NCI-H1436 (cell line): ENCODE measurements at regions not wholly inside any gene's neighbourhood (a gene's known extent, or its start where the extent isn't known, plus 50 kb on each side); places are given as distances from the start of the nearest gene placed in this dataset.
A peak's percentile ranks its signal among the peaks of the same experiment; 100 is the strongest.

ENCODE experiments used
- DNase-seq: peaks from one replicate; lab custom pipeline; 2025; lab: John Stamatoyannopoulos, UW

- no peak for DNase-seq
Observed at GRCh38 chr14:87732562-87732961, 260.4 kb downstream of the GALC start.

GRCh38 chr14:87725318-87725717 lies 267.7 kb downstream of the GALC start:
- no peak for DNase-seq

- no peak for DNase-seq
Observed at GRCh38 chr14:87712396-87713090, 280.4 kb downstream of the GALC start.

GRCh38 chr14:87705439-87705896 lies 287.5 kb downstream of the GALC start:
- DNase-seq = no peak

- no peak for DNase-seq
Observed at GRCh38 chr14:87698481-87698880, 294.5 kb downstream of the GALC start.

- DNase-seq = no peak
Observed at GRCh38 chr14:87696485-87696884, 296.5 kb downstream of the GALC start.

- DNase-seq = no peak
Observed at GRCh38 chr14:87691042-87691881, 301.7 kb downstream of the GALC start.

- no peak for DNase-seq
Observed at GRCh38 chr14:87690076-87690613, 302.8 kb downstream of the GALC start.

GRCh38 chr14:87688524-87688923 lies 304.5 kb downstream of the GALC start:
- no peak for DNase-seq

- DNase-seq = no peak
Observed at GRCh38 chr14:87687420-87687819, 305.6 kb downstream of the GALC start.

GRCh38 chr14:87686746-87687145 lies 306.2 kb downstream of the GALC start:
- DNase-seq = no peak

- DNase-seq = no peak
Observed at GRCh38 chr14:87679866-87680265, 313.1 kb downstream of the GALC start.

- DNase-seq = no peak
Observed at GRCh38 chr14:87678624-87679023, 314.4 kb downstream of the GALC start.

GRCh38 chr14:87676814-87677437 lies 316.1 kb downstream of the GALC start:
- DNase-seq = no peak

- no peak for DNase-seq
Observed at GRCh38 chr14:87667659-87668058, 325.3 kb downstream of the GALC start.

- no peak for DNase-seq
Observed at GRCh38 chr14:87656315-87656714, 336.7 kb downstream of the GALC start.

- DNase-seq = no peak
Observed at GRCh38 chr14:87652278-87652677, 340.7 kb downstream of the GALC start.

GRCh38 chr14:87644689-87645088 lies 348.3 kb downstream of the GALC start:
- no peak for DNase-seq

GRCh38 chr14:87643005-87643404 lies 350.0 kb downstream of the GALC start:
- DNase-seq = peak; percentile 54

GRCh38 chr14:87640553-87640952 lies 352.4 kb downstream of the GALC start:
- DNase-seq = no peak

- no peak for DNase-seq
Observed at GRCh38 chr14:87638196-87638595, 354.8 kb downstream of the GALC start.

- no peak for DNase-seq
Observed at GRCh38 chr14:87635442-87635841, 357.5 kb downstream of the GALC start.

- DNase-seq = no peak
Observed at GRCh38 chr14:87632796-87633195, 360.2 kb downstream of the GALC start.
